Activated naive CD8-positive, alpha-beta T cell treated with anti-CD3 and anti-CD28 coated beads for 36 hours (primary cell): ENCODE measurements at regions not wholly inside any gene's neighbourhood (a gene's known extent, or its start where the extent isn't known, plus 50 kb on each side); places are given as distances from the start of the nearest gene placed in this dataset.
"Not testable (repeated sequence)": the region's sequence is repeated elsewhere in the genome, so short reads cannot be mapped to it uniquely, and the experiment has no call there.

Experiments
- DNase-seq: peaks from one replicate; pipeline ENCODE4 v3.0.0; 2021
- H3K27ac Mint-ChIP-seq: one replicate; pipeline ENCODE4 v1.8.0; 2022; ENCODE audit warnings: mild to moderate bottlenecking, moderate library complexity, mixed read lengths
- H3K27me3 Mint-ChIP-seq: one replicate; pipeline ENCODE4 v1.8.0; 2022; ENCODE audit warnings: mild to moderate bottlenecking, mixed read lengths
- H3K36me3 Mint-ChIP-seq: one replicate; pipeline ENCODE4 v1.8.0; 2021; ENCODE audit warnings: mild to moderate bottlenecking, mixed read lengths
- H3K4me1 Mint-ChIP-seq: one replicate; pipeline ENCODE4 v1.8.0; 2021; ENCODE audit warnings: mixed read lengths
- H3K4me3 Mint-ChIP-seq: one replicate; pipeline ENCODE4 v1.8.0; 2022; ENCODE audit warnings: mild to moderate bottlenecking, moderate library complexity, mixed read lengths
- H3K9me3 Mint-ChIP-seq: one replicate; pipeline ENCODE4 v1.8.0; 2022; ENCODE audit warnings: mixed read lengths

DNA sequence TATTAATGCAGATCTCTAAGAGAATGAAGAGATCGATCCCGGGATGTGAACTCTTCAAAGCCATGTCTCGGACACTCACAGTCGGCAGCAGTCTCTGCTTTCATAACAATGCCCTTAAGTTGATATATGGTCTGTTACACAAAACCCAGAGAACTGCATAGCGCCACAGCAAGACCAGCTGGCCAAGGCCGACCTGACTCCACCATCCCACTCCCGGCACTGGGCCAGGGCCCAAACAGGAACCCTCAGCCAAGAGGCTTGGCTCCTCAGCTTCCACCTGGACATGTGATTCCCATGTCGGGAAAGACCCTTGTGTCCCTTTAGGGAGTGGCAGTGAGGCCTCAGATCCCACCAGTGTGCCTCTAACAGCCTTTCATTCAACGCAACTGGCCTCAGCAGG is 106.6 kb upstream of the RNF32 start:
- Mint-ChIP-seq H3K27ac (no peak overlapping the region), H3K36me3 (no peaks in the 10 kb centered on the region), H3K27me3 (peaks cover 3% of the 10 kb centered on the region), H3K9me3 (no peaks in the 10 kb centered on the region), H3K4me1 (no peaks in the 10 kb centered on the region), H3K4me3 (no peak overlapping the region)
- DNase-seq, result no peak

DNA sequence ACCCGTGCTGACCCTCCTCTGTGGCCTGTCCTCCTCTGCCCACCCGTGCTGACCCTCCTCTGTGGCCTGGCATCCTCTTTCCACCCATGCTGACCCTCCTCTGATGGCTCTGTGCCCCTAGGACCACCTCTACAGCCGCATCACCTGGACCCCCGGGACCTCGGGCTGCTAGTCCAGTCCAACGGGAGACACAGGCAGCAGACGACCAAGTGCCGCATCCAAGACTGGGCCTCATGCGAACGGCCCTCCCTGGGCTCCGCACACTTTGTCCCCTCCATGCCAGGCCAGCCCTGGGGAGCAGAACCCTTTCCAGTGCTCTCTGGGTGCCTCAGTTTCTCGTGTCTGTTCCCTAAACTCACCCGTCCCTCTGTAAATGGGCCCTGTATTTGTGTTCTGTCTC is 107.2 kb upstream of the RNF32 start:
- H3K4me3 Mint-ChIP-seq, result no peak overlapping the region
- H3K27me3 Mint-ChIP-seq, result peaks cover 3% of the 10 kb centered on the region
- H3K9me3 Mint-ChIP-seq, result no peaks in the 10 kb centered on the region
- H3K4me1 Mint-ChIP-seq, result no peaks in the 10 kb centered on the region
- no peaks in the 10 kb centered on the region for H3K36me3 Mint-ChIP-seq
- DNase-seq, result no peak
- no peak overlapping the region for H3K27ac Mint-ChIP-seq

DNA sequence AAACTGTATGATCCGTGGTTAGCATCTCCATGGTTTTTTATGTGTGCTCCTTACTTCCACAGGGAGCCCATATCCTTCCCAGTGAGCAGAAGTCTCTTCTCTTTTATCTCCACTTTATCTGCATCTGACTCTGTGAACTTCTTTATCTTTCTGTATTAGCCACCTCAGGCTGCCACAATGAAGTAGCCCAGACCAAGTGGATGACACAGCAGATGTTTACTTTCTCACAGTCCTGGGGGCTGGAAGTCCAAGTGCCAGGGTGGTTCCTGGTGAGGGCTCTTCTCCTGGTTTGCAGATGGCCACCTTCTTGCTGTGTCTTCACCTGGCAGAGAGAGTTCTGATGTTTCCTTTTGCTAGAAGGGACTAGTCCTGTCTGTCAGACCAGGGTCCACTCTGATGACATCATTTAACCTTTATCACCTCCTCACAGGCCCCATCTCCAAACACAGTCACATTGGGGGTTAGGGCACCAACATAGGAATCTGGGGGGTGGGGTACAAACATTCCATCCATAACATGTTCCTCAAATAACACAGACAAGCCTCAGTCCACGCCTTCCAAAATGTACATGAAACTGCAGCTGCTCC is 108.5 kb upstream of the RNF32 start:
- DNase-seq, result no peak
- no peaks in the 10 kb centered on the region for H3K9me3 Mint-ChIP-seq
- no peaks in the 10 kb centered on the region for H3K4me1 Mint-ChIP-seq
- H3K36me3 Mint-ChIP-seq, result no peaks in the 10 kb centered on the region
- peaks cover 9% of the 10 kb centered on the region for H3K27me3 Mint-ChIP-seq
- no peak overlapping the region for H3K4me3 Mint-ChIP-seq
- no peak overlapping the region for H3K27ac Mint-ChIP-seq

DNA sequence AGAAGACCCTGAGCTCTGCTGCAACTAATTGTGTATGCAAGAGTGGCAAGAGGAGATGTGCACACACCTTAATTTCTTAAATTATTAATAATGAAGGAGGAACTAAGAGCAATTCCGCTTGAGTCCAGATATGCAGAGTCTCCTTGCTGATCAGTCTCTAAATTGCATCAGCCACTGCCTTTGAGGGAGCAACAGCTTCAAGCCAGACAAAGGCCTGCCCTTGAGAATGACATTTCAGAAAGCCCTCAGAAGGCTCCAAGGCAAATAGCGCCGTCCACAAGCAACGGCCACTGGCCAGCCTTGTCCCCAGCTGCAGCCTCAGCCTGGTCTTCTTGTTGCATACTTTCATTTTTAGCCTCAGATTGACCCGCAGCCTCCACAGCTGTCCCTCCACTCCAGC is 110.6 kb upstream of the RNF32 start:
- no peak overlapping the region for H3K4me3 Mint-ChIP-seq
- H3K27me3 Mint-ChIP-seq, result peaks cover 19% of the 10 kb centered on the region
- no peak for DNase-seq
- H3K27ac Mint-ChIP-seq, result no peak overlapping the region
- H3K36me3 Mint-ChIP-seq, result no peaks in the 10 kb centered on the region
- H3K4me1 Mint-ChIP-seq, result no peaks in the 10 kb centered on the region
- no peaks in the 10 kb centered on the region for H3K9me3 Mint-ChIP-seq

DNA sequence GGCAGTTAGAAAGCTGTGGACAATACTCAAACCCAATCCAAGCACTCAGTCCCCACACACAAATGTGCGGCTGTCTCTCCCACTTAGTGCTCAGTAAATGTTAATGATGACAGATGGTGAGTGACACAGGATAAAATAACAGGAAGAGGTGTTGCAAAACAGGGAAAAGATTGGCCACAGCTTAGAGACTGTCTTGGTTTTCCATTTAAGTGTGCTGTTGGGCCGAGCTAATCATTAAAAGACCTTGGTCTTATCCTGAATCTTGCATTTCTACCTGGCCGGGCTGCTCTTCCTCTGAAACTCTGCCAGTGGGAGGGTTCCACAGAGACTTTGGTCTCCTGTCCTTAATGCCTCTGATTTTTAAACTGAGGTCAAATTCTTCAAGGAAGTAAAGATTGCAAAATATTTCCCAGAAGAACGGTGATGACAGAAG is 113.1 kb upstream of the RNF32 start:
- Mint-ChIP-seq H3K4me1 (no peaks in the 10 kb centered on the region), H3K36me3 (no peaks in the 10 kb centered on the region), H3K27me3 (peaks cover 15% of the 10 kb centered on the region), H3K9me3 (no peaks in the 10 kb centered on the region), H3K27ac (no peak overlapping the region), H3K4me3 (no peak overlapping the region)
- no peak for DNase-seq

DNA sequence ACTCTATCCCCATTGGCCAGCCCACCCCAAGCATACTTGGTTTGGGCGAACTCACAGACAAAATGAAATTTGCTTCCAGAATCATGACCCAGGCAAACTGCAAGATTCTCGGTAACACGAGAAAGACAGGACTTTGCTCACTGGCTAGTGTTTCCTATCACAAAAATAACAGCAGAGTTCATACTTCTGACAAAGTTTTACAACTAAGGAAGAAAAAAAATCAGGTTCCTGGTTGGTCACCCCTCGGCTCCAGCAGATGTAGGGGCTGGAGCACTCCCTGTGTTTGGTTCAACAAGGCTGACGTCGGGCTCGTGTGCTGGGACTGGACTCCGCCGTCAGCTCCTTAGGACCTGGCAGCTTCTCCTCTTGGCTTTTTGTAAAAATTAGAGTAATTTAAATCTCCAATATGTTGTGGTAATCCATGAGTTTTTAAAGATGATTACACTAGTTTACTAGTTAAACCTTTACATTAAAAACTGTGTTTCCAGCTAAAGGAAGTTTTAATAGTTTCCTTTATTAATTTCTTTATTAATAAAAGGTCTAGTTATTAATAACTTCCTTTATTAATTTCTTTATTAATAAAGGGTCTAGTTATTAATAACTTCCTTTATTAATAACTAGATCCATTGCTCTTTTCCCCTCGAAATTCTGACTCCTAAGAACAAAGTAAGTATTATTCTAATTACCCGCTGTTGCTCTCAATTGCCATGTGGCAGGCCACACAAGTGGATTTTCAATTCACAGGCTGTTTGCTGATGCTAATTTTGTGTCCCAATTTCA is 115.6 kb upstream of the RNF32 start:
- no peak for DNase-seq
- H3K36me3 Mint-ChIP-seq, result no peaks in the 10 kb centered on the region

DNA sequence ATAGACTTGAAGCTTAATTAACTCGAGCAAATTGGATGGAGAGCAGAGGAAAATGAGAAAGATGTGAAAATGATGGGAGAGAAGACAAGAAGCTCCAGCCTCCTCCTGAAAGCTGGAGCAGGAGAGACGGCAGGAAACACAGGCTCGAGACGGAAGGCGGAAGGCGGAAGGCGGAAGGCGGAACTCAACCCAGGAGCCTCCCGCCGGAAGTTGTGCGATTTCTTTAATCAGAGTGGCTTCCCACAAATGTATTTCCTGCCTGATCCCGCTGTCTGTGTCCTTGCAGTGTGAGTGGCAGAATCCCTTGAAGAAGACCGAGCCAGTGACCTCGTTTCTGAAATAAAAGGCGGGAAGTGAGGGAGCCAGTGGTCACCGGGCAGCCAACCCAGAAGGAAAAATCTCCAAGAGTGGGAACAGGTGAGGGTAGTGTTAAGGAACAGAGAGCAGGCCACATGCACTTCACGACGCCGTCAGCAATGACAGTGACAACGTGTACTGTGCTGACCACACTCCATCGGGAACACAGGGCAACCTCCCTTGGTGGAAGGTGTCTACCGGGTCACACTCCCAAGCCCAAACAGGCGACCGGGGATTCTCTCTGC is 117.0 kb upstream of the RNF32 start:
- Mint-ChIP-seq H3K27ac (no peak overlapping the region), H3K27me3 (peaks cover 15% of the 10 kb centered on the region), H3K36me3 (no peaks in the 10 kb centered on the region), H3K4me1 (no peaks in the 10 kb centered on the region), H3K9me3 (no peaks in the 10 kb centered on the region), H3K4me3 (no peak overlapping the region)
- no peak for DNase-seq

More for the DNA sequence above, 115.6 kb upstream of the RNF32 start:
- no peak overlapping the region for H3K27ac Mint-ChIP-seq
- no peak overlapping the region for H3K4me3 Mint-ChIP-seq
- H3K9me3 Mint-ChIP-seq, result no peaks in the 10 kb centered on the region
- no peaks in the 10 kb centered on the region for H3K4me1 Mint-ChIP-seq
- H3K27me3 Mint-ChIP-seq, result peaks cover 15% of the 10 kb centered on the region

DNA sequence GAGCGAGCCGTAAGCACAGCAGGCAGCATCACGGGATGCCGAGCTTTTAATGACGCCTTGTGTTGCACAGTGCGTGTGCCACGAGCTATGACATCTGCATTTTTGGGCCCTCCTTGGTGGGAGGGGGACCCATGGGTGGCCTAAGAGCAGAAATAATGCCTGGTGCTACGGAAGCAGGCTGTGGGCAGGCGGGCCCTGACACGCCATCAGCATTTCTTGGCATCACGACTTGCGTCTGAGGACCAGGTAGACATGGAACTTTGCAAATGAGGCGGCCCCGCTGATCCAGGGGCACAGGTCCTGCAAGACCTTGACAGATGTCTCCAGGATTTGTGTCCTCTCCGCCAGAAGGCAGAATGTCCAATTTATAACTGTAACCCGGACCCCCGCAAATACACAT is 117.8 kb upstream of the RNF32 start:
- no peak for DNase-seq
- Mint-ChIP-seq H3K9me3 (no peaks in the 10 kb centered on the region), H3K4me1 (no peaks in the 10 kb centered on the region), H3K27ac (no peak overlapping the region), H3K4me3 (no peak overlapping the region), H3K36me3 (no peaks in the 10 kb centered on the region), H3K27me3 (peaks cover 15% of the 10 kb centered on the region)

DNA sequence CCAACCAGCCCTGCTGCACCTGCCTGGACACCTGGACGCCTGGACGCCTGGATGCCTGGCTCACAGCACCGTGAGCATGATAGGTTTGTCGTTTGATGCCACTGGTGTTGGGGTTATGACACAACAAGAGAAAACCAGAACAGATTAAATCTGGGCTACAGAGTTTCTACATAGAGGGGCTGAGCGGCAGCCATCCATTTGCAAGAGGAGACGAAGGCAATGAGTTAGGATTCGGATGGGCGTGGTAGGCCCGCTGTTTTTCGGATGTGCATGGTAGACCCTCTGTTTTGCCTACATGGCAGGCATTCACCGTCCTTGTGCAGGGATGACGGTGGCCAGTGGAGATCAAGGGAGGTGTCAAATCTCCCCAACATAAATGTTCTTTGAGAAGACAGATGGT is 121.5 kb upstream of the RNF32 start:
- Mint-ChIP-seq H3K27ac (no peak overlapping the region), H3K4me3 (no peak overlapping the region), H3K27me3 (peaks cover 10% of the 10 kb centered on the region), H3K9me3 (no peaks in the 10 kb centered on the region), H3K4me1 (no peaks in the 10 kb centered on the region), H3K36me3 (no peaks in the 10 kb centered on the region)
- DNase-seq, result no peak

DNA sequence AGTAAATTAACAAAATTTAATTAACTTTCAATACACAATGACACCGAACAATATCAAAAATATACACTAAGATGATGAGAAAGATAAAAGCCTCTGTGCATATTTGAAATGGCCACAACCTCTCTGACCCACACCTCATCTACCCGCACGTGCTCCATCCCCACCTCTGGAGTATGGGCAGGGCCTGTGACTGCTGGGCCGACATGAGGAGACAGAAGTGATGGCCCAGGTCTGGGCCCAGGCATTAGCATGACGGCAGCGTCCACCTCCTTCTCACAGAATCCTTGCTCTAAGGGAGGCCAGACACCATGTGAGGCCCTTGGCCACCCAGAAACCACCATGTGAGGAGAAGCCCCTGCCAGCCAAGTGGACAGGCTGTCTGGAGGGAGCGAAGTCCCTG is 122.1 kb upstream of the RNF32 start:
- no peaks in the 10 kb centered on the region for H3K36me3 Mint-ChIP-seq
- H3K4me3 Mint-ChIP-seq, result no peak overlapping the region
- peaks cover 2% of the 10 kb centered on the region for H3K9me3 Mint-ChIP-seq

DNA sequence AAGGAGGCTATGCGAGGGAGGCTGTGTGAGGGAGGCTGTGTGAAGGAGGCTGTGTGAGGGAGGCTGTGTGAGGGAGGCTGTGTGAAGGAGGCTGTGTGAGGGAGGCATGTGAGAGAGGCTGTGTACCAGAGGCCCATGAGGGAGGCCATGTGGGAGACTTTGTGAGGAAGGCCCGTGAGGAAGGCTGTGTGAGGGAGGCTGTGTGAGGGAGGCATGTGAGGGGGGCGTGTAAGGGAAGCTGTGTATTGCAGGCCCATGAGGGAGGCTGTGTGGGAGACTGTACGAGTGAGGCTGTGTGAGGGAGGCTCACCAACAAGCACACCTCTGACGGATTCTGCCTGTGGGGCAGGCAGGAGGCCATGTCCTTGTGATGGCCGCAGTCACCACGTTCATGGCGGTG is 122.7 kb upstream of the RNF32 start:
- not testable (repeated sequence) for H3K27ac Mint-ChIP-seq, H3K4me1 Mint-ChIP-seq, H3K36me3 Mint-ChIP-seq, H3K4me3 Mint-ChIP-seq, DNase-seq, H3K9me3 Mint-ChIP-seq
- H3K27me3 Mint-ChIP-seq, result peaks cover 13% of the 10 kb centered on the region

More for the DNA sequence above, 122.1 kb upstream of the RNF32 start:
- Mint-ChIP-seq H3K27ac (no peak overlapping the region), H3K27me3 (peaks cover 10% of the 10 kb centered on the region), H3K4me1 (no peaks in the 10 kb centered on the region)
- DNase-seq, result no peak

DNA sequence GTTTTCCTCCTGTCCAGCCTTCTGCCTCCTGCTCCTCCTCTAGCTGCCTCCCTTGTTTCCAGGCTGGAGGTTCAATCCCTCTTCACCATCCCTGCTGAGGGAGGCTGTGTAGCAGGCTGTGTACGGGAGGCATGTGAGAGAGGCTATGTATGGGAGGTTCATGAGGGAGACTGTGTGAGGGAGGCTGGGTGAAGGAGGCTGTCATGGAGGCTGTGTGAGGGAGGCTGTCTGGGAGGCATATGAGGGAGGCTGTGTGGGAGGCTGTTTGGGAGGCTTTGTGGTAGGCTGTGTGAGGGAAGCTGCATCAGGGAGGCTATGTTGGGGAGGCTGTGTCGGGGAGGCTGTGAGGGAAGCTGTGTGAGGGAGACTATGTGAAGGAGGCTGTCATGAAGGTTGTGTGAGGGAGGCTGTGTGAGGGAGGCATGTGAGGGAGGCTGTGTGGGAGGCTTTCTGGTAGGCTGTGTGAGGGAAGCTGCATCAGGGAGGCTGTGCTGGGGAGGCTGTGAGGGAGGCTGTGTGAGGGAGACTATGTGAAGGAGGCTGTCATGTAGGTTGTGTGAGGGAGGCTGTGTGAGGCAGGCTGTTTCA is 123.7 kb upstream of the RNF32 start:
- no peak for DNase-seq
- no peak overlapping the region for H3K4me3 Mint-ChIP-seq

DNA sequence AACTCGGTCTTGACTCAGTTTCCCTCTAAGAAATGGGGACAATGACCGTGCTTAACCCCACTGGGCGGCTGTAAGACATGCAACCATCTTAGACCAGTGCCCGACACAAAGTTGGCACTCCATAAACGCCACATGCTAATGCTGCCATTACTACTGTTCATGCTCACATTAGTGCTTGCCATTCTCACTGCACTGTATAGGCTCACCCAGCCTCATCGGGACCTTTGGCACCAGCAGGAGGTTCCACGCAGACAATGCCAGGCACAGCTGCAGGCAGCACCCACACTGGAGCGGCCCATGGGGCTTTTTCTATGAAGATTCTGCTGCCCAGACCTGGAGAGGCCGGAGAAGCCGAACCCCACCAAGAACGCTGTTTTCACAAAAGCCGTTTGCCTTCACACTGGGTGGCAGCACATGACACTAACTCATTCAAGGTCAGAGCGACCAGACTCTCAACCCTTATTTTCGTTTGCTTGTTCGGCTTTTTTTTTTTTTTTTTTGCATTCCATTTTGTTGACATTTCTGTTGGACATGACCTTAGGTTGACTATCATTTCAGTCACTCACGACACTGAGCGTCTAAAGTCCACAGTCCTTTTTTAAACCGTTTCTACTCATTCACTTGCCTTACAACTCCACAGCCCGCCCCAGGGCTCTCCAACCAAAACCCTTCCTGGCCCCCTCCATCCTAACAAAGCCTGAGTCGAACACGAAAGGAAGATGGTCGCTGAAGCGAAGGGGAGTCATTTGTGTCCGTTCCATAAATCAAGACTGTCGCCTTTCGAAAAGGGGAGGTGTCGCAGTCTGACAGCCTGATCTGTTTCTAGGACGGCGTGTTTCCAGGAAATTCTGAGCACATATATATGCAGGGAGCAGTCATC is 124.4 kb upstream of the RNF32 start:
- DNase-seq, result no peak
- no peaks in the 10 kb centered on the region for H3K4me1 Mint-ChIP-seq
- H3K36me3 Mint-ChIP-seq, result peaks cover 2% of the 10 kb centered on the region
- H3K27ac Mint-ChIP-seq, result no peak overlapping the region
- peaks cover 18% of the 10 kb centered on the region for H3K27me3 Mint-ChIP-seq
- H3K9me3 Mint-ChIP-seq, result peaks cover 4% of the 10 kb centered on the region
- H3K4me3 Mint-ChIP-seq, result no peak overlapping the region

More for the DNA sequence above, 123.7 kb upstream of the RNF32 start:
- H3K27me3 Mint-ChIP-seq, result peaks cover 13% of the 10 kb centered on the region
- H3K36me3 Mint-ChIP-seq, result no peaks in the 10 kb centered on the region
- peaks cover 2% of the 10 kb centered on the region for H3K9me3 Mint-ChIP-seq
- H3K27ac Mint-ChIP-seq, result no peak overlapping the region
- no peaks in the 10 kb centered on the region for H3K4me1 Mint-ChIP-seq

DNA sequence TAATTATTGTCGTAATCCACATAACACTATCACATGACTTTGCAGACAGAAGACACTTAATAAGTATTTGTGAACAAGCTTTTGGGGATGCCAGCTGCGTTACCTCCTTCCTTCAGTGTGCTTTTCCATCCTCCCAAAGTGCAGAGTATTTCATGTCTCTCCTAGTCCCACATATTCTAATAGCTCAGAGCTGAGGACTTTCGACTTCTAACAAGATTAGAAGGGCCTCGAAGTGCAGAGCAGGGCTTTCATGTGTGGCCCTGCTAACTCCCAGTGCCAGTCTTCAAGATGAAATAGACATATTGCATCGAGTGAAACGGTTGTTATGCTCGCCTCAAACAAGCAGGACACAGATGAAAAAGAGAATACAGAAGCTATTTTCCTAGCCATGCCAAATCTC is 125.7 kb upstream of the RNF32 start:
- Mint-ChIP-seq H3K4me3 (no peak overlapping the region), H3K36me3 (peaks cover 4% of the 10 kb centered on the region), H3K4me1 (no peaks in the 10 kb centered on the region), H3K27me3 (peaks cover 21% of the 10 kb centered on the region), H3K9me3 (peaks cover 13% of the 10 kb centered on the region), H3K27ac (no peak overlapping the region)
- no peak for DNase-seq

DNA sequence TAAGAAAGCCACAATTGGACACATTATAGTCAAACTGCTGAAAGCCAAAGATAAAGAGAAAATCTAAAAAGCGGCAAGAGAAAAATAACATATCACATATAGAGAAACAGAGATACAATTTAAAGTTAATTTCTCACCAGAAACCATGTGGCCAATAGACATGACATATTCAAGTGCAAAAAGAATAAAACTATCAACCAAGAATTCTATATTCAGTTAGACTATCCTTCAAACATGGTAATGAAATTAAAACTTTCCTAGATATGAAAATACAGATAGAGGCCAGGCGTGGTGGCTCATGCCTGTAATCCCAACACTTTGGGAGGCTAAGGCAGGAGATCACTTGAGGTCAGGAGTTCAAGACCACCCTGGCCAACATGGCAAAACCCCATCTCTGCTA is 129.1 kb upstream of the RNF32 start:
- Mint-ChIP-seq H3K27ac (no peak overlapping the region), H3K4me3 (no peak overlapping the region), H3K9me3 (peaks cover 15% of the 10 kb centered on the region), H3K36me3 (peaks cover 4% of the 10 kb centered on the region), H3K4me1 (no peaks in the 10 kb centered on the region), H3K27me3 (peaks cover 17% of the 10 kb centered on the region)
- no peak for DNase-seq
